Left cardiac atrium (tissue), 4 donors: ENCODE measurements at regions not wholly inside any gene's neighbourhood (a gene's known extent, or its start where the extent isn't known, plus 50 kb on each side); places are given as distances from the start of the nearest gene placed in this dataset.
"Not testable (repeated sequence)": the region's sequence is repeated elsewhere in the genome, so short reads cannot be mapped to it uniquely, and the experiment has no call there.

ENCODE experiments used
- ATAC-seq, 2 donors: fragments of 200-7000 bp; cut with Tn5 transposase; one replicate each; pipeline ENCODE4 v1.9.1; 2020; ENCODE audit warnings: mild to moderate bottlenecking in 2 of 2, moderate library complexity in 2 of 2
- DNase-seq: peaks from one replicate; pipeline ENCODE4 v3.0.0-alpha.2; 2020
- intact Hi-C, 2 donors: fragments of 100-400 bp; cut with DNase I; formaldehyde crosslinking; loops; one replicate each; pipeline versions ENCODE4 v1.14.1 to v1.15.1; 2022 to 2023
- donor health status: DM: no; HTN: yes; CAD: no.
- donor health status: DM: no; HTN: yes; CAD: no; lungs with severe emphysema.
- donor health status: DM: yes; HTN: yes; CAD: no.
- donor health status: Dilated cardiomyopathy.

GRCh38 chr7:46281071-46281470, 360.0 kb upstream of the IGFBP3 start:
- ATAC-seq (no peak), DNase-seq (no peak)
- intact Hi-C loops = no loop called here

DNA sequence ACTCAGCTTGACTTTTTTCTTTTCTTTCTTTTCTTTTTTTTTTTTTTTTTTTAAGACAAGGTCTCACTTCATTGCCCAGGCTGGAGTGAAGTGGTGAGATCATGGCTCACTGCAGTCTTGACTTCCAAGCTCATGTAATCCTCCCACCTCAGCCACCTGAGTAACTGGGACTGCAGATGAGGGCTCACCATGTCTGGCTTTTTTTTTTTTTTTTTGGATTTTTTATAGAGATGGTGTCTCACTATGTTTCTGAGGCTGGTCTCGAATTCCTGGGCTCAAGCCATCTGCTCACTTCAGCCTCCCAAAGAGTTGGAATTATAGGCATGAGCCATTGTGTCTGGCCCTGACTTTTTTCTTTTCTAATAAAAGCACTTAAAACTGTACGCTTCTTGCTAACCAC, 358.2 kb upstream of the IGFBP3 start:
- ATAC-seq (no peak), DNase-seq (no peak)
- intact Hi-C loops = no loop called here

- intact Hi-C loops = no loop called here
- ATAC-seq = no peak
- DNase-seq = no peak
Measured at GRCh38 chr7:46264646-46265045, 343.6 kb upstream of the IGFBP3 start.

DNA sequence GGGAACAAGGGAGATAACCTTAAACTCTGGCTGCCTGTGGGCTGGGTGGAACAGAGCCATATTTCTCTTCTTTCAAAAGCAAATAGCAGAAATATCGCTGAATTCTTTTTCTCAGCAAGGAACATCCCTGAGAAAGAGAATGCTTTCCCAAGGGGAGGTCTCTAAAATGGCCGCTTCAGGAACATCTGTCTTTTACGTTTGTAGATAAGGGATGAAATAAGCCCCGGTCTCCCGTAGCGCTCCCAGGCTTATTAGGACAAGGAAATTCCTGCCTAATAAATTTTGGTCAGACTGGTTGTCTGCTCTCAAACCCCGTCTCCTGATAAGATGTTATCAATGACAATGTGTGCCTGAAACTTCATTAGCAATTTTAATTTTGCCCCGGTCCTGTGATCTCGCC, 340.6 kb upstream of the IGFBP3 start:
- intact Hi-C loops, DNase-seq, ATAC-seq: not testable (repeated sequence)

DNA sequence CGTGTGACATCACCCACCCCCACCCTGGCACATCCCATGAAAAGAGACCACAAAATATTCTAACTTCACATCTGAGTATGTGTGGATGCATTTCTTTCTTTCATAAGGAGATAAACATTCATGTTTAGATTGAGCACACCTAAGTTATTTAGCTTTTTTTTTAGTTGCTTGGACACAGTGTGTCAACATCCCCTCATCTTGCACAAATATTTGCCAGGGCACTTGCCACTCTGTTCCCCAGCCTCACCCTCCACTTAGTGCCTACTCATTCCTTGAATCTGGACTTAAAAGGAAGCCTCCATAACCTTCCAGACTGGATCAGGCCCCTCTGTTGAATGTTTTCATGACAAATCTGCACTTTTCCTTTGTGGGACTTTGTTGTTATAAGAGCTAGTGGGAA, 338.9 kb upstream of the IGFBP3 start:
- DNase-seq = no peak
- intact Hi-C loops = no loop called here

GRCh38 chr7:46257761-46258448, 336.8 kb upstream of the IGFBP3 start:
- ATAC-seq = no peak
- DNase-seq = no peak
- intact Hi-C loops = no loop called here

More for the DNA sequence above, 338.9 kb upstream of the IGFBP3 start:
- no peak for ATAC-seq

DNA sequence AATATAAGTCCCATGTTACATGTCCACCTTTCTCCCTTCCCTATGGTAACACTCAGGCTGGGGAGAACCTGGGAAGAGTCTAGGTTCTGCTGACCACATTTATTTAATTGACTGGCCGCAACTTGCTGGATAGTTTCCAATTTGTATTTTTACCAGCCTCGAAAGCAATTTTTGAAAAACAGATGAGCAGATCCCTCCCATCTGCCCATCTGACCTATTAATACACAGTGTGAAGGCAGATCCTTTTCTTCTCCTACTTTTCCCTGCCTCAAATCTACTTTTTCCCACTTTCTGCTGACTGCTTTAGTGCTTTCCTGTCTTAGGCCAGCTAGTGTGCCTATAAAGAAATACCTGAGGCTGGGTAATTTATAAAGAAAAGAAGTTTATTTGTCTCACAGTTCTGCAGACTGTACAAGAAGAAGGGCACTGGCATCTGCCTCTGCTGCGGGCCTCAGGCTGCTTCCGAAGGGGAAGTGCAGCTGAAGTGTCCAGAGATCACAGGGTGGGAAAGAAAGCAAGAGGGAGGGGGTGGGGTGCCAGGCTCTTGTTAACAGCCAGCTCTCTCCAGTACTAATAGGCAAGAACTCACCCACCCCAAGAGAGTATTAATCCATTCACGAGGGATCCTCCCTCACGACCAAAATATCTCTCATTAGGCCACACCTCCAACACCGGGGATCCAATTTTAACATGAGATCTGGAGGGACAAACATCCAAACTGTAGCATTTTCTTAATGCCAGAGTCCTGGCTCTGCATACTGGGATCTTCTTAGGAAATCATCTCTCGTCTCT, 336.0 kb upstream of the IGFBP3 start:
- ATAC-seq (no peak), DNase-seq (no peak)
- intact Hi-C loops = no loop called here

- no peak for DNase-seq
Measured at GRCh38 chr7:46253520-46253919, 332.4 kb upstream of the IGFBP3 start.

GRCh38 chr7:46247664-46248063, 326.6 kb upstream of the IGFBP3 start:
- DNase-seq = no peak
- intact Hi-C loops = no loop called here
- ATAC-seq = no peak

More at GRCh38 chr7:46253520-46253919, 332.4 kb upstream of the IGFBP3 start:
- no peak for ATAC-seq
- intact Hi-C loops = no loop called here

DNA sequence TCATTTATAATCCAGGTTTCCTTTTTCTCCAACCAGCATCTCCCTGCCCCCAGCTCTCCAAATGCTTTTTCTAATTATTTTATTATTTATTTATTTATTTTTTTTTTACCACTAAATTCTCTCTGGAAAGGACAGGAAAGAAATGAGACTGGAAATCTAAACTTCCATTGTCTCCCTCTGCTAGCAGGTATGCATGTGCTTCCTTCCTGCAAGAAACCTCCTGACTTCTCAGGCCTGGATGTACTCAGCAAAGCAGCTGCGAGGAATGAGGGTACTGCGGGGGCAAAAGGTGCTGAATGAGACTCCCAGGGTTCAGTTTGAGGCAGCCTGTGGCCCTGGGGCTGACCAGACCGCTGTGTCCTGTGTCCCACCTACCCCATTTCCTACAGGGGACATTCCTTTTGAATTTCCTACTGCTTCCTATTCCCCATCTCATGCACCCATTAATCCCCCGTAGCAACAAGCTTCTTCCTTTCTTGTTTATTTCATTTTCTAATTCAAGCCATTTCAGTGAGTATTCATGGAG, 324.6 kb upstream of the IGFBP3 start:
- ATAC-seq = no peak
- DNase-seq = no peak
- intact Hi-C loops = no loop called here

DNA sequence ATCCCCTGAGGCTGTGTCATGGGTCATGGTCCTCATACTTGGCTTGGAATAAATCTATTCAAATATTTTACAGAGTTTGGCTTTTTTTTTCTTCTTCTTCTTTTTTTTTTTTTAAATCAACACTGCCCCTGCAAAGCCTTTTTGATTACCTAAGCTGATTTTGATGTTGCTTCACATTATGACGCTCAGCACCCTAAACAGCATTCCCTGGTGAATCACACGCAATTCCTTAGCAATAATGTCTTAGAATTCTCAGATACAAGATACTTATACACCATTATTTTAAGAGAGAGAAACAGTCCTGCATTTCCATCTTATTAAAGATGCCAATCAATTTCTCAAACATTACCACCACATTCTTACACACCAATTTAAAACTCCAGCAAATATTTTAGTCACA, 323.7 kb upstream of the IGFBP3 start:
- intact Hi-C loops = no loop called here
- ATAC-seq (no peak), DNase-seq (no peak)

DNA sequence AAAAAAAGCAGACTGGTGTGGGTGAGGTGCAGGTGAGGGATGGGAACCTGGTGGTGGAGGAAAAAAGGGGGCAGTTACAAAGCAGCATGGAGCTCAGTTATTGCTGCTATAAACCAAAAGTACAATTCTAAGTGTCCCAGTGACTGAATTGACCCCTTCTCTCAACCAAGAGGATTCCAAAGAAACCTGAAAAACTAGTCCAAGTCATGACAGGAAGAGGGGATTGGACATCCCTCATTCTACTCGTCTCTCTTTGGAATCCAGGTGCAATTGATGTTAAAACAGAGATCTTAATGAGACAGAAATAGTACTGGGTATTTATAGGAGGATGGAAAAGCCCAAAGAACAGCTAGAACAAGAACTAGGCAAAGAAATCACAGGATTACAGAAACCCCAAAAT, 322.3 kb upstream of the IGFBP3 start:
- ATAC-seq = no peak
- intact Hi-C loops = no loop called here

GRCh38 chr7:46239846-46240245, 318.8 kb upstream of the IGFBP3 start:
- DNase-seq (no peak), ATAC-seq (no peak)
- intact Hi-C loops = no loop called here

More for the DNA sequence above, 322.3 kb upstream of the IGFBP3 start:
- no peak for DNase-seq

GRCh38 chr7:46237466-46237865, 316.4 kb upstream of the IGFBP3 start:
- ATAC-seq = no peak
- no peak for DNase-seq

GRCh38 chr7:46233585-46234329, 312.7 kb upstream of the IGFBP3 start:
- intact Hi-C loops = no loop called here
- DNase-seq = no peak
- no peak for ATAC-seq

More at GRCh38 chr7:46237466-46237865, 316.4 kb upstream of the IGFBP3 start:
- intact Hi-C loops = no loop called here

DNA sequence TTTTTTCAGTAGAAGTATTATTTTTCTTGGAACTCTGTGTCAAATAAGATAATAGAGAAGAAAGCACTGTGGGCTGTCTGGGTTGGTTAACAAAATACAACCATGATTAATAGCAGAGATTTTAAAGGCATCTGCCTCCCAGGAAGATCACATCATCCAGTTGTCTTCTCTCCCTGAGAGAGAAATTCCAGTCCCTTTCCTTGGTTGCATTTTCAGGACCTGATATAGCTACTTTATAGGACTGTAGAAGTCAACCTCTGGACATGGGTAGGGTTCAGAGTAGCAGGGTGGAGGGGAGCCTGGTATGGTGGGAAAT, 309.9 kb upstream of the IGFBP3 start:
- intact Hi-C loops = no loop called here
- DNase-seq = no peak

GRCh38 chr7:46230298-46230989, 309.4 kb upstream of the IGFBP3 start:
- intact Hi-C loops = no loop called here
- ATAC-seq (no peak), DNase-seq (no peak)

More for the DNA sequence above, 309.9 kb upstream of the IGFBP3 start:
- ATAC-seq = no peak

GRCh38 chr7:46229409-46229808, 308.3 kb upstream of the IGFBP3 start:
- intact Hi-C loops = no loop called here
- ATAC-seq = peak in 1 of 2 donors; percentile 51

GRCh38 chr7:46226860-46227259, 305.8 kb upstream of the IGFBP3 start:
- no peak for ATAC-seq
- intact Hi-C loops = no loop called here
- no peak for DNase-seq

More at GRCh38 chr7:46229409-46229808, 308.3 kb upstream of the IGFBP3 start:
- no peak for DNase-seq
